HL-60 (cell line): ENCODE measurements at regions not wholly inside any gene's neighbourhood (a gene's known extent, or its start where the extent isn't known, plus 50 kb on each side); places are given as distances from the start of the nearest gene placed in this dataset.

Source experiments
- DNase-seq, 2 experiments: peaks; one replicate each; pipeline ENCODE4 v3.0.0-alpha.2; 2010 to 2020; ENCODE audit warnings: low read depth in 1 of 2, low spot score in 1 of 2
- H3K27ac ChIP-seq: fragments of 250-450 bp; sonication (Bioruptor Pico); replicated peaks from 2 replicates; pipeline ENCODE4 v1.5.1; 2020; ENCODE audit warnings: mild to moderate bottlenecking, moderate library complexity
- H3K27me3 ChIP-seq: fragments of 250-450 bp; sonication (Bioruptor Pico); 2 replicates; pipeline ENCODE4 v1.5.1; 2021; ENCODE audit warnings: mild to moderate bottlenecking, moderate library complexity; ENCODE audit not compliant: insufficient read depth, poor library complexity, severe bottlenecking
- H3K4me3 ChIP-seq: replicated peaks from 2 replicates; pipeline ENCODE4 v1.5.1; 2011; ENCODE audit warnings: mild to moderate bottlenecking, control low read depth, low read length; ENCODE audit not compliant: insufficient read depth
- CTCF ChIP-seq: IDR thresholded peaks from one replicate; pipeline ENCODE4 v1.5.1; 2011; ENCODE audit warnings: low read length, control low read depth, inconsistent platforms; ENCODE audit not compliant: insufficient read depth
- GABPA ChIP-seq: IDR thresholded peaks from 2 replicates; pipeline ENCODE4 v1.6.1; 2012; ENCODE audit warnings: low read depth
- POLR2AphosphoS5 ChIP-seq: IDR thresholded peaks from 2 replicates; pipeline ENCODE4 v1.6.1; 2012; ENCODE audit warnings: low read depth
- REST ChIP-seq: IDR thresholded peaks from 2 replicates; pipeline ENCODE4 v1.6.1; 2012; ENCODE audit warnings: low read depth; ENCODE audit not compliant: insufficient replicate concordance
- SPI1 ChIP-seq: IDR thresholded peaks from 2 replicates; pipeline ENCODE4 v1.6.1; 2012; ENCODE audit warnings: low read depth, mild to moderate bottlenecking, borderline replicate concordance

- H3K27ac ChIP-seq, result no peak overlapping the region
- TF ChIP-seq SPI1 (no peak), GABPA (no peak), POLR2AphosphoS5 (no peak), REST (no peak), CTCF (no peak)
- no peaks in the 10 kb centered on the region for H3K27me3 ChIP-seq
- no peak for DNase-seq
- no peak overlapping the region for H3K4me3 ChIP-seq
Observed at GRCh38 chr3:147216143-147216673, 190.1 kb downstream of the ZIC4 start.

- Histone ChIP-seq H3K27me3 (no peaks in the 10 kb centered on the region), H3K4me3 (no peak overlapping the region), H3K27ac (no peak overlapping the region)
- TF ChIP-seq SPI1, result no peak
- no peak for TF ChIP-seq POLR2AphosphoS5
- TF ChIP-seq REST, result no peak
- TF ChIP-seq CTCF, result no peak
- DNase-seq, result no peak
Observed at GRCh38 chr3:147215660-147216059, 190.7 kb downstream of the ZIC4 start.

- no peaks in the 10 kb centered on the region for H3K27me3 ChIP-seq
- H3K27ac ChIP-seq, result no peak overlapping the region
- H3K4me3 ChIP-seq, result no peak overlapping the region
- DNase-seq, result no peak
- TF ChIP-seq REST, result no peak
- TF ChIP-seq GABPA, result no peak
- no peak for TF ChIP-seq CTCF
- no peak for TF ChIP-seq SPI1
- TF ChIP-seq POLR2AphosphoS5, result no peak
Observed at GRCh38 chr3:147213633-147214032, 192.7 kb downstream of the ZIC4 start.
